Natural killer cell (primary cell): ENCODE measurements at regions not wholly inside any gene's neighbourhood (a gene's known extent, or its start where the extent isn't known, plus 50 kb on each side); places are given as distances from the start of the nearest gene placed in this dataset.

Source experiments
- ATAC-seq, 3 donors: fragments of 150-1000 bp in 2 of 3; fragments of 200-7000 bp in 1 of 3; cut with Tn5 transposase; 1 replicate in 1 of 3; 2 replicates in 2 of 3; pipeline ENCODE4 v1.10.0; 2021; ENCODE audit warnings: mild to moderate bottlenecking in 2 of 3, moderate library complexity in 2 of 3
- DNase-seq, 2 donors: peaks; one replicate each; pipeline versions ENCODE4 v3.0.0 to v3.0.0-alpha.2; 2013 to 2021; ENCODE audit warnings: mixed read lengths in 1 of 2
- H3K27ac ChIP-seq: one replicate; pipeline ENCODE4 v1.5.1; 2013; ENCODE audit warnings: mild to moderate bottlenecking, low read length
- H3K27me3 ChIP-seq: one replicate; pipeline ENCODE4 v1.6.1; 2013; ENCODE audit warnings: low read length; ENCODE audit not compliant: control insufficient read depth, insufficient read depth
- H3K36me3 ChIP-seq: one replicate; pipeline ENCODE4 v1.6.1; 2013; ENCODE audit warnings: low read length; ENCODE audit not compliant: control insufficient read depth, insufficient read depth
- H3K4me1 ChIP-seq: one replicate; pipeline ENCODE4 v1.6.1; 2013; ENCODE audit warnings: low read length; ENCODE audit not compliant: control insufficient read depth, insufficient read depth
- H3K4me3 ChIP-seq: one replicate; pipeline ENCODE4 v1.5.1; 2013; ENCODE audit warnings: low read length
- H3K9me3 ChIP-seq: one replicate; pipeline ENCODE4 v1.6.1; 2013; ENCODE audit warnings: low read length; ENCODE audit not compliant: control insufficient read depth, insufficient read depth
- H3K27ac Mint-ChIP-seq, 2 donors: one replicate each; pipeline ENCODE4 v1.8.0; 2022; ENCODE audit warnings: mild to moderate bottlenecking in 2 of 2, mixed read lengths in 2 of 2, moderate library complexity in 1 of 2
- H3K27me3 Mint-ChIP-seq, 2 donors: one replicate each; pipeline ENCODE4 v1.8.0; 2022; ENCODE audit warnings: low read depth in 2 of 2, mixed read lengths in 2 of 2
- H3K36me3 Mint-ChIP-seq: one replicate; pipeline ENCODE4 v1.8.0; 2022; ENCODE audit warnings: mixed read lengths
- H3K4me1 Mint-ChIP-seq, 2 donors: one replicate each; pipeline ENCODE4 v1.8.0; 2022; ENCODE audit warnings: mixed read lengths in 2 of 2
- H3K4me3 Mint-ChIP-seq: one replicate; pipeline ENCODE4 v1.8.0; 2022; ENCODE audit warnings: mild to moderate bottlenecking, moderate library complexity, mixed read lengths
- H3K9me3 Mint-ChIP-seq, 2 donors: one replicate each; pipeline ENCODE4 v1.8.0; 2022; ENCODE audit warnings: mixed read lengths in 2 of 2
- CTCF ChIP-seq: fragments of 200-600 bp; IDR thresholded peaks from one replicate; pipeline ENCODE4 v1.8.0; 2022; ENCODE audit warnings: antibody characterized with exemption
- WGBS: methylation state at CpG from one replicate; pipeline ENCODE4 v1.1.7; 2013; ENCODE audit warnings: missing lambda C conversion rate; ENCODE audit not compliant: insufficient coverage; 5-methylcytosine and 5-hydroxymethylcytosine counted together
- intact Hi-C: fragments of 100-400 bp; cut with micrococcal nuclease; formaldehyde crosslinking; loops from one replicate; pipeline ENCODE4 v1.14.2; 2022

GRCh38 chr1:209260136-209260535 lies 323.4 kb upstream of the CAMK1G start:
- Histone ChIP-seq H3K4me3 (no peak overlapping the region), H3K9me3 (no peaks in the 10 kb centered on the region), H3K27ac (no peak overlapping the region), H3K27me3 (no peaks in the 10 kb centered on the region), H3K36me3 (no peaks in the 10 kb centered on the region), H3K4me1 (no peaks in the 10 kb centered on the region)
- no peak overlapping the region for H3K4me3 Mint-ChIP-seq
- DNase-seq = no peak
- peaks cover 5 to 7% of the 10 kb centered on the region in 2 donors for H3K9me3 Mint-ChIP-seq
- no peak for ATAC-seq
- WGBS = 80% methylated on average over 1 of the region's 2 CpGs
- no peaks in the 10 kb centered on the region for H3K4me1 Mint-ChIP-seq
- no peaks in the 10 kb centered on the region for H3K27me3 Mint-ChIP-seq
- no peak for TF ChIP-seq CTCF
- H3K36me3 Mint-ChIP-seq = no peaks in the 10 kb centered on the region
- intact Hi-C loops = no loop called here
- H3K27ac Mint-ChIP-seq = no peak overlapping the region

- DNase-seq = no peak
- Histone ChIP-seq H3K9me3 (no peaks in the 10 kb centered on the region), H3K36me3 (no peaks in the 10 kb centered on the region), H3K4me1 (no peaks in the 10 kb centered on the region), H3K4me3 (no peak overlapping the region), H3K27me3 (no peaks in the 10 kb centered on the region), H3K27ac (no peak overlapping the region)
- Mint-ChIP-seq H3K36me3 (no peaks in the 10 kb centered on the region), H3K9me3 (peaks cover 4 to 5% of the 10 kb centered on the region in 2 donors), H3K4me1 (no peaks in the 10 kb centered on the region), H3K27ac (no peak overlapping the region), H3K27me3 (no peaks in the 10 kb centered on the region), H3K4me3 (no peak overlapping the region)
- TF ChIP-seq CTCF = no peak
- no peak for ATAC-seq
- WGBS = 100% methylated on average over 1 of the region's 1 CpG
- intact Hi-C loops = no loop called here
Observed at GRCh38 chr1:209262631-209263030, 320.9 kb upstream of the CAMK1G start.

GRCh38 chr1:209265301-209265700 lies 318.2 kb upstream of the CAMK1G start:
- Mint-ChIP-seq H3K9me3 (peaks cover 0 to 2% of the 10 kb centered on the region in 2 donors), H3K27ac (no peak overlapping the region), H3K36me3 (no peaks in the 10 kb centered on the region), H3K4me3 (no peak overlapping the region), H3K27me3 (no peaks in the 10 kb centered on the region), H3K4me1 (no peaks in the 10 kb centered on the region)
- WGBS = 84% methylated on average over 7 of the region's 7 CpGs
- ATAC-seq (no peak), DNase-seq (no peak)
- intact Hi-C loops = no loop called here
- no peak overlapping the region for H3K4me3 ChIP-seq
- H3K4me1 ChIP-seq = no peaks in the 10 kb centered on the region
- no peaks in the 10 kb centered on the region for H3K9me3 ChIP-seq
- H3K27me3 ChIP-seq = no peaks in the 10 kb centered on the region
- no peak overlapping the region for H3K27ac ChIP-seq
- no peaks in the 10 kb centered on the region for H3K36me3 ChIP-seq
- no peak for TF ChIP-seq CTCF

GRCh38 chr1:209266590-209267205 lies 316.8 kb upstream of the CAMK1G start:
- Histone ChIP-seq H3K4me3 (no peak overlapping the region), H3K27ac (no peak overlapping the region), H3K9me3 (no peaks in the 10 kb centered on the region), H3K36me3 (no peaks in the 10 kb centered on the region), H3K27me3 (no peaks in the 10 kb centered on the region), H3K4me1 (no peaks in the 10 kb centered on the region)
- Mint-ChIP-seq H3K4me3 (no peak overlapping the region), H3K4me1 (no peaks in the 10 kb centered on the region), H3K36me3 (no peaks in the 10 kb centered on the region), H3K27ac (no peak overlapping the region), H3K27me3 (no peaks in the 10 kb centered on the region), H3K9me3 (peaks cover 0 to 5% of the 10 kb centered on the region in 2 donors)
- DNase-seq (no peak), ATAC-seq (no peak)
- intact Hi-C loops = no loop called here
- 71% methylated on average over 4 of the region's 5 CpGs for WGBS
- TF ChIP-seq CTCF = no peak
